Kidney (tissue), 13 donors: ENCODE measurements at regions not wholly inside any gene's neighbourhood (a gene's known extent, or its start where the extent isn't known, plus 50 kb on each side); places are given as distances from the start of the nearest gene placed in this dataset.

Source experiments
- DNase-seq, 5 donors: peaks; one replicate each; pipeline ENCODE4 v3.0.0-alpha.2; 2013 to 2020
- FAIRE-seq: peaks from 2 replicates; lab custom pipeline; 2012; peaks lifted over from hg19 to GRCh38; lab: Jason Lieb, UNC
- H3K27ac ChIP-seq, 2 donors: one replicate each; pipeline ENCODE4 v1.7.0; 2013; ENCODE audit warnings: low read depth in 2 of 2, low read length in 2 of 2, inconsistent platforms in 1 of 2
- H3K27me3 ChIP-seq: one replicate; pipeline ENCODE4 v1.7.1; 2013; ENCODE audit warnings: low read length, inconsistent platforms; ENCODE audit not compliant: control insufficient read depth, insufficient read depth
- H3K36me3 ChIP-seq, 3 donors: one replicate each; pipeline versions ENCODE4 v1.7.0 to v1.7.1; 2013; ENCODE audit warnings: low read length in 3 of 3, control low read depth in 1 of 3, inconsistent platforms in 1 of 3; ENCODE audit not compliant: insufficient read depth in 3 of 3, control insufficient read depth in 2 of 3
- H3K4me1 ChIP-seq, 3 donors: one replicate each; pipeline versions ENCODE4 v1.7.0 to v1.7.1; 2013; ENCODE audit warnings: low read length in 3 of 3, inconsistent platforms in 1 of 3, low read depth in 1 of 3; ENCODE audit not compliant: control insufficient read depth in 2 of 3, insufficient read depth in 2 of 3
- H3K4me3 ChIP-seq, 3 donors: one replicate each; pipeline versions ENCODE4 v1.7.0 to v1.8.1; 2013; ENCODE audit warnings: low read length in 3 of 3, control low read depth in 1 of 3, inconsistent platforms in 1 of 3
- H3K9ac ChIP-seq, 3 donors: one replicate each; pipeline versions ENCODE4 v1.7.0 to v1.7.1; 2013; ENCODE audit warnings: low read length in 3 of 3, control low read depth in 1 of 3, inconsistent platforms in 1 of 3
- H3K9me3 ChIP-seq, 3 donors: one replicate each; pipeline versions ENCODE4 v1.7.0 to v1.7.1; 2013; ENCODE audit warnings: low read length in 3 of 3, control low read depth in 1 of 3, inconsistent platforms in 1 of 3; ENCODE audit not compliant: control insufficient read depth in 2 of 3, insufficient read depth in 1 of 3
- CTCF ChIP-seq: IDR thresholded peaks from 3 replicates; pipeline ENCODE4 v1.5.1; 2012; ENCODE audit warnings: mild to moderate bottlenecking, moderate library complexity, borderline replicate concordance; ENCODE audit not compliant: insufficient read depth; ENCODE audit errors: extremely low read depth
- intact Hi-C: fragments of 100-400 bp; cut with DNase I; formaldehyde crosslinking; loops from one replicate; pipeline ENCODE4 v1.11.1; 2022
- donor health status: control.
- donor health status: control.
- donor health status: control.
- donor health status: control.
- donor health status: control.
- donor health status: DM: yes; HTN: yes; CAD: no.
- donor health status: Normal renal cell carcinoma (clear cell type).

GRCh38 chr4:26136615-26137014 is 184.2 kb upstream of the RBPJ start:
- DNase-seq, result no peak
- Histone ChIP-seq H3K27ac (no peak overlapping the region), H3K9ac (no peak overlapping the region), H3K4me3 (no peak overlapping the region), H3K36me3 (no peaks in the 10 kb centered on the region), H3K27me3 (no peaks in the 10 kb centered on the region), H3K9me3 (no peaks in the 10 kb centered on the region), H3K4me1 (no peaks in the 10 kb centered on the region)
- TF ChIP-seq CTCF, result no peak
- no peak for FAIRE-seq
- intact Hi-C loops, result no loop called here

GRCh38 chr4:26137288-26137687 is 183.5 kb upstream of the RBPJ start:
- DNase-seq (no peak), FAIRE-seq (no peak)
- Histone ChIP-seq H3K36me3 (no peaks in the 10 kb centered on the region), H3K9me3 (no peaks in the 10 kb centered on the region), H3K4me1 (no peaks in the 10 kb centered on the region), H3K27ac (no peak overlapping the region), H3K9ac (no peak overlapping the region), H3K4me3 (no peak overlapping the region), H3K27me3 (no peaks in the 10 kb centered on the region)
- intact Hi-C loops, result no loop called here
- TF ChIP-seq CTCF, result no peak

DNA sequence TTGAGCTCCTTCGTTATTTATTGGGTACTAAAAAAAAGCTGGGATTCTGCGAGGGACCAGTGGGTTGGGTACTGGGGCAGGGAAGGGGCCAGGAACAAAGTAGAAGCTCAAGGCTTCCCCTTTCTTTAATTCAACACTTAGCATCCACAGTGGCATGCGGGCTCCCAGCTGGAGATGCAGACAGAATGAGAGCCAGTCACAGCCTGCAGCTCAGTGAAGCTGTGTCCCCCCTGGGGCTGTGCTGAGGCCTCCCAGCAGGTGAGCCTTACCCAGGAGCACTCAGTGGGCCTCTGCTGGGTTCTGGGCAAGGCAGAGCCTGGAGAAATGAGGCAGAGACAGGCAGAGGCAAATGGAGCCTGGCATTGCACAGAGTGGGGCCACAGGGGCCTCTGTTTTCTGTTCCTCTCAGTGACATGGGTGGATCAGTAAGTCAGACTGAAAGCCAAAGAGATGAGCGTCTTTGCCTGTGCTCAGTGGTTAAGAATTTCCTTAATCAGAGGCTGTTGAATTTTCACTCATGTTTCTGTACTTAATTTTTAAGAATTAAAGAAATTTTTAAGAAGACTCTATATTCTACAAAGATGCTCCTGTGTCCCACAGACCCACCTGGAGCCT is 181.4 kb upstream of the RBPJ start:
- TF ChIP-seq CTCF, result no peak
- no peak overlapping the region for H3K9ac ChIP-seq
- H3K36me3 ChIP-seq, result no peaks in the 10 kb centered on the region
- H3K4me3 ChIP-seq, result no peak overlapping the region
- no peak for DNase-seq
- no peak for FAIRE-seq
- H3K27ac ChIP-seq, result no peak overlapping the region
- intact Hi-C loops, result no loop called here
- no peaks in the 10 kb centered on the region for H3K27me3 ChIP-seq
- no peaks in the 10 kb centered on the region for H3K4me1 ChIP-seq
- H3K9me3 ChIP-seq, result no peaks in the 10 kb centered on the region
